HG02981 (cell line): ENCODE measurements at regions not wholly inside any gene's neighbourhood (a gene's known extent, or its start where the extent isn't known, plus 50 kb on each side); places are given as distances from the start of the nearest gene placed in this dataset.

ENCODE experiments used
- ATAC-seq: cut with Tn5 transposase; IDR thresholded peaks from one replicate; pipeline ENCODE4 v1.9.1; 2021; ENCODE audit warnings: mild to moderate bottlenecking, moderate library complexity; ENCODE audit not compliant: unreplicated experiment

DNA sequence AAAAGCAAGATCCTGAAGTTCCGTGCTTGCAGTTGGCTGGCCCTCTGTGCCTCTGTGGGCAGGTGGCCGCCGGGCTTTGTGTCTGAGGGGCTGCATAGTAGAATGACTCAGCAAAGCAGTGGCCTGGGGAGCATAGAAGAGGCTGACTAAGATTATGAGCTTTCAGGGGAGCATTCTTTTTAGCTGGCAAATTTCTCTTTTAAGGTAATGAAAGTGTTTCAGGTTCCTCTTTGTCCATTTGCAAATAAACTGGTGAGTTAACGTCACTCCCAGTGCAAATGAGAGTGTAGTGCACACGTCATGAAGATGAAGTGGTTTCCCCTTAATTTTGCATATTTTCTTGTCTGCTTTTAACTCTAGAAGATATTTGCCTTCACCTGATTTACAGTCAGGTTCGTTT lies 98.6 kb downstream of the BCL2L11 start:
- peak; percentile 72 for ATAC-seq

DNA sequence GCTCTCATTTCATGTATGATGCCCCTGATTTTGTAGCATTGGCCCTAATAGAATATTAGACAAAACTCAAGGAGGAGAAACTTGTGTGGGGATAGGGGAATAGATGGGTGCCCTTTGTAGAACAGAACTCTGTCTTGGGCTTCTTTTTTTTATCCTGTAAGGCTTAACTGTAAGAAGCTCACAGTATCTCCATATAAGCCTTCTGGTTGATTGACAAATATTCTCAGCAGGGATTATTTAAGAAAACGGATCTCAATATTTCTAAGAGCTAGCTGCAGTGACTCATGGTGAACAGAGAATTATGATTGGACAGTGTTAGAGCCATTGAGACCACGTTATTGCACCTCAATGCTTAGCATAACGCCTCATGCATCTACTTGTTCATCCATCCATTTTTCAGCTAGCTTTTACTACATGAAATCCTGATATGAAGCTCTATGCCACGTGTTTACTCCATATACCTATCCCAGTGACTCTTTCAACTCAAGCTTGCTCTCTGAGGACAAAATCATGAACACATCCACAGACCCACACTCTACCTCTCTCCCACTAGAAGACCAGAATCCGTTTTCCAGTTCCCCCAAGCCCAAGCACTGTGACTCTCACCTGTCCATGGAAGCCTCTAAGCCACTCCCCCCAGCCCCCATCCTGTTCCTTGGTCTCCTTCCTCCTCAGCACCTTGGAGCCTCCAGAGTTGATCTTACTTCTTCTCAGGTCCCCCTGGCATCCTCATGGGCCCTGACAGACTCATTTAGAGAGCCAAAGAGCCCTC lies 99.2 kb downstream of the BCL2L11 start:
- ATAC-seq, result no peak

DNA sequence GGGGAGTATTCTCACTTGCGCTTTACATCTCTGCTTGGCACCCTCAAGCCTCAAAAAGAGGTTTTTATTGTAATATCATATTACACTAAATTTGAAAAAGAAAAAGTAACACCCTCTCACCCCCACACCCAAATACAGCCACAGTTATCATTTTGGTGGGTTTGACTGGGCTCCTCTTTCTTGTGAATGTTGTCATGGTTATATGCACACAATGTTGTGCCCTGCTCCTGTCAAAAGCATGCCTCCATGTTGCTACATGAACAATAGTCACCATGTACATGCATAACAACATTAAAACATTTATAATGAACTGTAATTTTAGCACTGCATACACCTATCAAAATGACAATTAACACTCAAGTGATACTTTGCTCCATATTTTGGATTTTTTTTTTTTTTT lies 100.2 kb downstream of the BCL2L11 start:
- ATAC-seq, result no peak

DNA sequence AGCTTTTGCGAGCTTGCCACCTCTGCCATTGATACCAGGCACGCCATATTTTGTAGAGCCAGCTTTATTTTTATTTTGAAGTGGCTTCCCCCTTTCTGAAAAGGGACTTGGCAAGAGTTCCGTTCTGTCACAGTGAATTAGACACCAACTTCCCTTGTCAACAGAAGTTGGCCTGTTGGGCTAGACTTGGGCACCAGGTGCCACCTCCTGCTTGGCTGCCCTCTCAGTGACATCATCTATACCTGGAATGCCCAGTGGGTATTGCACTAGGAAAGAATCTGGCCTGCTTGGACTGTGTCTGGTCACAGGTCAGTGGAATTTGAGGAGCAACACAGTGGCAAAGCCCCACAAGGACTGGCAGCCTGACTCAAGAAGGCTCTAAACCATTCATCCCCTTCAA lies 101.0 kb downstream of the BCL2L11 start:
- ATAC-seq, result no peak

DNA sequence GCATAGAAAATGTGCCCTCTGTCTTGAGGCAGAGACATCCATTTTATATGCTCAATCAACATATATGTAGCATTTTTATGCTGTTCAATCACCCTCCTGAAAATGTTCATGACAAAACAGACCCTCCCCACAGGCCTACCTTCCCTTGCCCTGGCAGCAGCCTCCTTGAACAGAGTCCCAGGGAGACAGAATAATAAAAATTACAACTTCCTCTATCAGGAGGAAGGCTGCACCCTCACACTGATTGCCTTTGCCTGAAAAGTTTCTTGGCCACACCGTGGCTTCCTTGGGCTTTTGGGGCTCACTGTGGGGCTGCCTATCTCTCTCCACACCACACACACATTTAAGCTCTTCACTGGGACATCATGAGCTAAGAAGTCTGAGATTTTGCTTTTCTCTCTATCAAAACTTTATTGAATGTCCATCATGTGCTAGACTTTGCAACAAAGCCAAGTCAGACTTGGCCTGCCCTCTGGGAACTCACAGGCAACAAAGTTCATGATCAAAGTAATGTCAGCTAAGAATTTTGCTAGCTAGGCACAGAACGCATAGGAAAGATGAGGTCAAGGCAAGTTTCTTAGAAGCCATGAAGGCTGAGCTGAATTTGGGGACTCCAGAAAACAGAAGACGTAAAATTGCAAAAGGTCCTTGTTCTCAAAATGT lies 101.6 kb downstream of the BCL2L11 start:
- ATAC-seq, result no peak

DNA sequence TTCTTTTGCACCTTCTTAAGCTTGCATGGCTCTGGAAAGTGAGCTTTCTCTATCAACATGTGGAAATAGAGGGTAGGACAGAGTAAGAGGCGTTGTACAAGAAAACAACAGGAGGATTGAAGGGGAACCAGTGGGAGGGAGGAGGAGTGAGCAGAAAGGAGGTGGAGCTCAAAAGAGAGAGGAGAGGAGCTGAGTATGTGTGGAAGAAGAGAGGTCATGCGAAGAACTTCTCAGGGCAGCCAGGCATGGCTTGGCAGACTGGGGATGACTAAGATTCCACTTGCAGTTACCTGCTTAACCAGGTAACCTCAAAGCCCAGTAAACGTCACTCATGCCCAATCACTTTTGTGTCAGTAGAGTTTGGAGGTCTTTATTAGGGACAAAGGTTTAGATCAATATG lies 105.1 kb downstream of the BCL2L11 start:
- no peak for ATAC-seq

DNA sequence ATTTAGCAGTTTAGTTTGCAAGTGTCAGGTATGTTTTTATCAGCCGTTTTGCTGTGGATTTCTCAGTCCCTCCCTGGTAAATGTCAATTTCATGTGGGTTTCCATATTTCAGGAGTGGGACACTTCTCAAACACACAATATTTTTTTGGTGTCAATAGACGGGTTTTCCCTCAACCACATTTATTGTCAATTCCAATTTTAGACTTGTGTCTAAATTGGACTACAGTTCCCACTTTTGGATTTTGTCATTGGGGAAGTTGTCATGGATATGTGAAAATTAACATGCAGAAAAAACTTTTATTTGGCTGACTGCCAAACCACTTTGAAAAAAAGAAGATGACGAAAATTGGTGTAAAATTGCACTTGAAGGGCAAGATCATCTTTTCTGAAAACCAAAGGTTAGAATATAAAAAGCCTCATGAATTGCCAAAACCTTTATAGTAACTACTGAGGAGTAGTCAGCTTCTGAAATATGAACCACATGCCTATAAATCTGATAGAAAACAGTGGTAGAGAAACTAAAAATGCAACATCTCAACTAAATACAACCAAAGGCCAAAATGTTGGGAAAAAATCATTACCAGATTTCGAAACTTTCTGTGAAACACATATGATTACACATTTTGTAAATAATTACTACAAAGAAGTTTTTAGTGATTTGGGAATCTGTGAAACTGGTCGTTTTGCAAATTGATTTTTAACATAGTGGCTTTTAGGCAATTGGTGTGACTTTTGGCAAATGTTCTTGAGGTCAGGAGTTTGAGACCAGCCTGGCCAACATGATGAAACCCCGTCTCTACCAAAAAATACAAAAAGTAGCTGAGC lies 106.4 kb downstream of the BCL2L11 start:
- ATAC-seq, result no peak

DNA sequence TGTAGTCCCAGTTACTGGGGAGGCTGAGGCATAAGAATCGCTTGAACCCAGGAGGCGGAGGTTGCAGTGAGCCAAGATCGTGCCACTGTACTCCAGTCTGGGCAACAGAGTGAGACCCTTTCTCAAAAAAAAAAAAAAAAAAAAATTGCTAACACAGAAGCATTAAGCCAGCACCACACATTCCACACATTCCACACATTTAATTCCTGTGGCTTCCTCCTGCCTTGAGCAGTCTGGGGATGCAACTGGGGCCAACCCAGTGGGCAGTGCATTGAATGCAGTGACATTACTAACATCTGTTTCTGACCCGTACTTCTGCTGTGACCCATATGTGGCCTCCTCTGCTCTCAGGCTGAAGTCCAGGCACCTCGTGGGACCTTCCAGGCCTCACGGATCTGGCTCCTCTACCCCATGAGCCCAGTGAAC lies 107.0 kb downstream of the BCL2L11 start:
- ATAC-seq, result no peak

DNA sequence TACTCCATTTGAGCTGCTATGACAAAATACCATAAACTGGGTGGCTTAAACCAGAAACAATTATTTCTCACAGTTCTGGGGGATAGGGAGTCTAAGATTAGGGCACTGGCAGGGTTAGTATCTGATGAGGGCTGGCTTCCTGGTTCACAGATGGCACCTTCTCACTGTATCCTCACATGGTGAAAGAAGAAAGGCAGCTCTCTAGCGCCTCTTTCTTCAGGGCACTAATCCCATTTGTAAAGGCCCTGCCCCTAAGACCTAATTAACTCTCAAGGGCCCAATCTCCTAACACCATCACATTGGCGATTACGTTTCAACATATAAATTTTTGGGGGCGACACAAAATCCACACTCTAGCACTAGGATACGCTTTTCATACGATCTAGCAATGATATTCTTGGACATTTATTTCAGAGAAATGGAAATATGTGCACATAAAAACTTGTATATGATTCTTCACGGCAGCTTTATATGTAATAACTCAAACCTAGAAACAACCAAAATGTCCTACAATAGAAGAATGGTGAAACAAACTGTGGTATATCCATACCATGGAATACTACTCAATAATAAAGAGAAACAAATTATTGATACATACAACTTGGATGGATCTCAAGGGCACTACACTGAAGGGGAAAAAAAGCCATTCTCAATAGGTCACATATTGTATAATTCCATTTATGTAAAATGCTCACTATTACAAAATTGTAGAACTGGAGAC lies 111.0 kb downstream of the BCL2L11 start:
- ATAC-seq, result no peak

DNA sequence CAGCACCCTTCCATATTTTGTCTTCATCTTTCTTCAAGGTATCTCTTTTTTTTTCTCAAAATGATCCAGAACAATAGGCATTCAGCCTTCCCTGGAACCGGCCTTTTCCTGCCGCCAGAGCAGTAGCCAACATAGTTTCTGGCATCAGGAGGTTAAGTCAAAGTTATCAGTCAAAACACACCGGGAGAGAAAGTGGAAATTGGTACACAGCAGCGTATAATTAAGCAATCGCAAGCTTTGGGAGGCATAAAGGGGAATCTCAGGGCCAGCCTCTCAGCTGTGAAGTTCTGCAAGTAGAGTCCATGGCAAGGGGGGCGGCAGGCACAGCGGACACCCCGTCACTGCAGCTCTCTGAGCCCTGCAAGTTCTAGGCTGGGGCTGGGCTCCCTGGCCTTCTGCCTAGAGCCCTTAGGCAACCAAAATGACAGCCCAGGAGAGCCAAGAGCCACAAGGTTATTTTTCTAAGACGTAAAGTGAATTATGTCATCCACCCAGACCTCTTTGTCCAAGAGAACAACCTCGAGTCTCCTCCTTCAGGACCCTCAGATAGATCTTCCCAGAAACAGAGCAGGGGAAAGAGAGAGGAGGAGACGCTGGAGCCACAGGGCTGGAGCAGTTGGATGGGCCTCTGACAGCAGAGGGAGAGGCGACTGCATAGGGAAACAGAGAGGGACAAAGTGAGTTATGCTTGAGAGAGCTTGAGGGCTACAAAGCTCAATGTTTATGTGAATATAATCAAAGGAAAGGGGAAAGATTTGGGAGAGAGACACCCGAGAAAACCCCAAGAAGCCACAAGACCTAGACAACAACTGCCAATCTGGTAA lies 114.7 kb downstream of the BCL2L11 start:
- no peak for ATAC-seq

DNA sequence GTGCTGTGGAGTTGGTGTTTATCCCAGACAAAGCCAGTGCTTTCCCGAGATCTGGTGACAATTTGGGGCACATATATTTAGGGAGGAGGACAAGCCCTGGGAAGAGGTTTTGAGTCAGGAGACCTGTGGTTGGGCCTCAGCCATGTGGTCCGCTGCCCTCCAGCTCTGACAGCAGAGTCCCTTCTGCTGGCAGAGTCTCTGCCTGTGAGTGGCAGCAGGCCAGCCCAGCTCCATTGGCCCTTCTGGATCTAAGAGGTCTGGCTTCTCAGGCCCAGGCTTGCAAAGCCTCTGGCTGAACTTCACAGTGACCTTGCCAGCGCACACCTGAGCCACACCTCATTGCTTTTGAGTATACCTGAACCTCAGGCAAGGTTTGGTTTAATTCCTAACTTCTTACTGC lies 115.3 kb downstream of the BCL2L11 start:
- no peak for ATAC-seq

DNA sequence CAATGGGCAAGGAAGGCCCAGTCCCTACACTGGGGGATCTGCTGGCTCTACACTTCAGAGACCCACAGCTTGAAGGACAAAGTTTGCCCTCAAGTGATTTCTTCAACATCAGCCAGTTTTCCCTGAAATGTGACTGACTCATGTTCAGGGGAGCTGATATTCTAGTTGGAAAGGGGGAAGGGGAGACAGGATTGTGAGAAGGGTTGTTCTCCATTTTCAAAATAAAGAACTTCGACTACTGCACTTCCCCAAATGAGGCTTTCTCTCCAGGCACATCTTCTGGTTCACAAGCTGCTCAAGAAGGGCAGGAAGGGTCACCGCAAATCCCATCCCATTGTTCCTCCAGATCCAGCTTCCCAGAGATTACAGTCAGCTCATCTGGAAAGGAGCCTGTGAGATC lies 117.6 kb downstream of the BCL2L11 start:
- no peak for ATAC-seq

DNA sequence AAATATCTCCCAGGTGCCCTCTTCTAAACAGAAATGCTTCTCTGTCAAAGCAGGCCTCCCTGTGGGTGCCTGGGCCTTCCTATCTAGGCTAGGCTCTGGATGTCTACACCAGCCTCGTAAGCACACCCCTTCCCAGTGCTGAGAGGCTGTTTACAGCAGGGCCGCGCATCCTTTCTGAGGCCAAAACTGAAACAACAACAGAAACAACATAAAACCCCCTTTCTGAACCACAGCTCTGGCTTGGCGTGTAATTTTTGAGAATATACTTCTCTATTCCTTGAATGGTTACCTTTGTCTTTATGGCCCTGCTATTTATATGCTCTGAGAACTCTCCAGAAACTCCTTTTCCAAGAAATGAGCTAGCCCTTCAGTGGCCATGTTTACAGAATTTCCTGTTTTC lies 118.4 kb downstream of the BCL2L11 start:
- peak; percentile 96 for ATAC-seq

DNA sequence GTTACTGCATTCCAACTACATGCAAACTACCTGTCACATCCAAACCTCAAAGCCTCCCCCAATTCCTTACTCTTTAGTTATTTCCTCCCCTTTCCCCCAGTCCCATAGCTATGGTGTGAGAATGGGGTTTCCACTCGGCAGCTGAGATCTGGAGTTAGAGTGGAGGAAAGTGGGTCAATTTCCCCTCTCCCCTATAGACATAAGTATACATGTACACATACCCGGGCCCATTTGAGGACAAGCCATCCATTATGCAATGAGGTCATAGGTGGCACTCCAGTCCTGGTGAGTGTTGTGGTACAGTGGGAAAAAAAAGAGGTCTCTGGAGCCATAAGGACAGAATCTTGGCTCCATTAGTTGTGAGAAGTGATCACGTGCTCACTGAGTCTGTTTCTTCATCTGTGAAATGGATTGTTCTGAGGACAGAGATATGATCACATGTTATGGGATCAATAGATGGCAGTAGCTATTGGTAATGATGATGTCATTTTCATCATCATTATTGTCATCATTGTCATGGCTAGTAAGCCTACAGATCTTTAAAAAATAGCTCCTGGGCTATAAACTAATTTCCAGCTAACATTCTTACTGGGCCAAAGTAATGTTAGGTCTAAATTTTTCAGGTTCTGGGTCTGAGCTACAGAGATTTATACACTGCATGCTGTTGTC lies 119.0 kb downstream of the BCL2L11 start:
- ATAC-seq, result no peak

DNA sequence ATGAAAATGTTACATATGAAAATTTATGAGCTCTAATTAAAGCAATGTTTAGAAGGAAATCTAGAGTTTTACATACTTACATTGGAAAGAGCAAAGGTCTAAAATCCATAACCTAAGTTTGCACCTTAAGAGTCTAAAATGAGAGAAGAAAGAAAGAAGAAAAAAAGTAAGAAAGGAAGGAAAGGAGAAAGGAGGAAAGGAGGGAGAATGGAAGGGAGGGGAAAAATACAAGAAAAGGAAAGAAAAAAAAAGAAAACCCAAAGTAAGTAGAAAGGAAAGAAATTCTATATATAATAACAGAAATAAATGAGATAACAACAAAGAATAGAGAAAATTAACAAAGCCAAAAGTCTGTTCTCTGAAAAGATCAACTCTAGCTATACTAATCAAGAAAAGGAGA lies 122.6 kb downstream of the BCL2L11 start:
- ATAC-seq, result no peak

DNA sequence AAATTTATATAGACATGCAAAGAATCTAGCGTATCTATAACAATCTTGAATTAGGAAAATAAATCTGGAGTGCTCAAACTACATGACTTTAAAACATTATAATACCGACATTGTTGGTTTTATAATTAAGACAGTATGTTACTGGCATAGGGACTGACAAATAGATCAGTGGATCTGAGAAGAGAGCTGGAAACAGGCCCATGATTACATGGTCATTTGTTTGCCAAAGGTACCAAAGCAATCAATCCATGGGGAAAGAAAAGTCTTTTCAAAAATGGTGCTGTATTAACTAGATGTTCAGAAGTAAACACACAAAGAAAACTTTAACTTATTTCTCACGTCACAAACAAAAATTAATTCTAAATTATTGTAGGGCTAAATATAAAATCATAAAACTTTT lies 124.2 kb downstream of the BCL2L11 start:
- ATAC-seq, result no peak

DNA sequence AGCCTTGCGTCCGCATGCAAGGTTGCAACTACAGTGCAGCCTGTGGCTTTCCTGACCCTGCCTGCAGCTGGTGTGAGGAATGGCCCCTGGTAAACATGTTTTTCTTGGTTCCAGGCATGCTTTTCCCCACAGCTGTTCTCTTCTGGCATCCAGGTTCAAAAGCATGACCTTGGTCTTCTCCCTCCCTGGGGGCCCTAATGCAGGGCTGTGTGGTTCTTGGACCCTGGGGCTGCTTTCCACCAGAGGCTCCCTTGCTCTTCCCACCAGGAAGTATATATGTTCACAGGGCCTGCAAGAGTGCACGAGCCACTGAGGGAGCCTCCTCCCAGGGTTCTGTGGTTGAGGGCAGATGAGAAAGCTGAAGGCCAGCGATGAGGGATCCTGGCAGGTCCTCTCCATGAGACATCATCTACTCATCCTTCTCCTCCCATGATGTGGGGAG lies 125.9 kb downstream of the BCL2L11 start:
- no peak for ATAC-seq

DNA sequence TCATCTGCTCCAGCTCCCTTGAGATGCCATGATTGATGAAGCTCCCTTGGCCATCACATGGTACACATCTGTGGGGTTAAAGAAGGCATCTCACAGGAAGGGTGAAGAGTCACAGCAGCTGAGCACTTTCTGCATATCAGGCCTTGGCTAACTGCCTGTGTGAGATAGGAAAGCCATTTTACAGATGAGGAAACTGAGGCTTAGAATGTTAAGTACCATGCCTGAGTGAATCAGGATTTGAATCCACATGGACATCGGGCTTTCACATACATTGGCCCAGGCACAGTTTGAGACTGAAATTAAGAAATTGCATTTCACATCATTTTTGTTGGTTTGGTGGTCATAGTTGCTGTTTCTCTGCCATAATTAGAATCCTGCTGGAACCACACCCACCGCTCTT lies 126.8 kb downstream of the BCL2L11 start:
- no peak for ATAC-seq

DNA sequence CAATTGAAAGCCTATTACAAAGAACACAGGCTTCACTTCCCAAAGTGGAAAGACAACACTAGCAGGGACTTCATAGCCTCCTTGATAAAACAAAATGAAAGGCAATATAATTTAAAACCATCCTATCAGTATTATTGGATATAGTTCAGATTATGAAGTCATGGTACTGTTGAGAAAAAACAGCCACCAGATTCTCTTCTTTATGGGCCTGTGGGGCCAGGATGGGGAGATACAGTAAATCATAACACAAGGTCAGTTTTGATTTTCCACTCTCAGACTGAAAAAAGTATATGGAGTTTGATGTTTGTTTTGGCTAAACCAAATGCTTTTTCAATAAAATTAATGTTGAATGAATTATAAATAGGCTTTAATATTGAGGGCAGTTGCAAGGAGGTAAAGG lies 129.1 kb downstream of the BCL2L11 start:
- no peak for ATAC-seq
